Aorta (tissue), 5 donors: ENCODE measurements at regions not wholly inside any gene's neighbourhood (a gene's known extent, or its start where the extent isn't known, plus 50 kb on each side); places are given as distances from the start of the nearest gene placed in this dataset.
"Not testable (repeated sequence)": the region's sequence is repeated elsewhere in the genome, so short reads cannot be mapped to it uniquely, and the experiment has no call there.

Source experiments
- ATAC-seq: fragments of 200-7000 bp; cut with Tn5 transposase; one replicate; pipeline ENCODE4 v1.9.1; 2022; ENCODE audit warnings: moderate library complexity; ENCODE audit not compliant: low FRiP score
- DNase-seq, 2 donors: peaks; one replicate each; pipeline ENCODE4 v3.0.0-alpha.2; 2020
- H3K27ac ChIP-seq, 2 donors: one replicate each; pipeline ENCODE4 v1.5.1; 2013; ENCODE audit warnings: low read length in 2 of 2, mild to moderate bottlenecking in 2 of 2, moderate library complexity in 2 of 2, control low read depth in 1 of 2, inconsistent platforms in 1 of 2, low read depth in 1 of 2
- H3K27me3 ChIP-seq, 2 donors: one replicate each; pipeline ENCODE4 v1.6.1; 2013; ENCODE audit warnings: control low read depth in 1 of 2, low read length in 1 of 2, mild to moderate bottlenecking in 1 of 2, moderate library complexity in 1 of 2; ENCODE audit not compliant: insufficient read depth in 2 of 2, control insufficient read depth in 1 of 2
- H3K36me3 ChIP-seq, 2 donors: one replicate each; pipeline ENCODE4 v1.6.1; 2013; ENCODE audit warnings: control low read depth in 1 of 2, low read length in 1 of 2, mild to moderate bottlenecking in 1 of 2; ENCODE audit not compliant: insufficient read depth in 2 of 2, control insufficient read depth in 1 of 2
- H3K4me1 ChIP-seq, 2 donors: one replicate each; pipeline ENCODE4 v1.6.1; 2013; ENCODE audit warnings: low read length in 2 of 2, control low read depth in 1 of 2, mild to moderate bottlenecking in 1 of 2, moderate library complexity in 1 of 2; ENCODE audit not compliant: insufficient read depth in 2 of 2, control insufficient read depth in 1 of 2
- H3K4me3 ChIP-seq, 2 donors: one replicate each; pipeline ENCODE4 v1.5.1; 2013; ENCODE audit warnings: low read length in 2 of 2, control low read depth in 1 of 2, mild to moderate bottlenecking in 1 of 2
- H3K9me3 ChIP-seq: one replicate; pipeline ENCODE4 v1.6.1; 2013; ENCODE audit warnings: mild to moderate bottlenecking, low read length; ENCODE audit not compliant: control insufficient read depth
- WGBS, 2 donors: extraction: QIAGEN DNeasy Blood & Tissue Kit; methylation state at CpG; one replicate each; pipeline ENCODE4 v1.1.7; 2013; 5-methylcytosine and 5-hydroxymethylcytosine counted together
- intact Hi-C, 2 donors: fragments of 100-400 bp; cut with DNase I; formaldehyde crosslinking; loops; one replicate each; pipeline versions ENCODE4 v1.14.2 to v1.15.0; 2022
- donor health status: healthy with polysubstance abuse.
- donor health status: Bipolar disorder and iron deficiency.
- donor health status: DM: no; HTN: no; CAD: no.
- donor health status: DM: no; HTN: no; CAD: no.
- donor health status: DM: yes; HTN: yes; CAD: no.

DNA sequence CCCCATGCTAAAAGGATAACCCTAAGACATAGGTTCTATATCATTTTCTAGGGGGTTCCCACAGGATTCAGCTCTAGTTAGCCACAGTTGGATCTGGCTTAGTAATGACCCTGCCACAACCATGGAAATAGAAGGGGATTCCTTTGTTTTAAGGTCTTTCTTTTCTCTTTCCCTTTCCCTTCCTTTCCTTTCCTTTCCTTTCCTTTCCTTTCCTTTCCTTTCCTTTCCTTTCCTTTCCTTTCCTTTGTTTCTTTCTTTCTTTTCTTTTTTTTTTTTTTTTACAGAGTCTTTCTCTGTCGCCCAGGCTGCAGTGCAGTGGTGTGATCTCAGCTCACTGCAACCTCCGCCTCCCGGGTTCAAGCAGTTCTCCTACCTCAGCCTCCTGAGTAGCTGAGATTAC lies 173.9 kb downstream of the UQCRFS1 start:
- H3K9me3 ChIP-seq, DNase-seq, H3K36me3 ChIP-seq, ATAC-seq, H3K4me3 ChIP-seq, H3K27me3 ChIP-seq, intact Hi-C loops, H3K27ac ChIP-seq, H3K4me1 ChIP-seq: not testable (repeated sequence)
- WGBS, 2 donors: 81 to 84% methylated on average over 3 of the region's 3 CpGs

DNA sequence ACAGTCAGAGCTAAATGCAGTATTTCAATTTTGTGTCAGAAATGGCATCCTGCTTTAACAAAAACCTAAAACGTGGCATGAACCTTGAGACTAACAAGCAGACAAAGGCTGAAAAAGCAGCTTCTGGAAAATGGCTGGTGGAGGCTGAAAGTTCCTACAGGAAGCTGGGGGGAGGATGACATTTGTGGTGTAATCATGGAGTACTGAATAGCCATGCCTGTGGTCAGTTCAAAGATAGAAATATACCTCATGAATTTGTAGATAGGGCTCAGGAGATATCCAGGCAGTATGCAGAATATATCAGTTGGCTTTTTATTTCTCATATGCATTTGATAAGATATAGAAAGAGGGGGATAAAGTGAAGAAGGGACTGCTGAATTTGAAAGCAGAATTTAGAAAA lies 181.7 kb downstream of the UQCRFS1 start:
- Histone ChIP-seq H3K36me3 (no peaks in the 10 kb centered on the region), H3K9me3 (no peaks in the 10 kb centered on the region), H3K4me3 (no peak overlapping the region), H3K27me3 (no peaks in the 10 kb centered on the region), H3K27ac (no peak overlapping the region), H3K4me1 (no peaks in the 10 kb centered on the region)
- no peak for ATAC-seq
- no peak for DNase-seq
- intact Hi-C loops: no loop called here
- WGBS, 2 donors: 24 to 43% methylated on average over 1 of the region's 1 CpG

DNA sequence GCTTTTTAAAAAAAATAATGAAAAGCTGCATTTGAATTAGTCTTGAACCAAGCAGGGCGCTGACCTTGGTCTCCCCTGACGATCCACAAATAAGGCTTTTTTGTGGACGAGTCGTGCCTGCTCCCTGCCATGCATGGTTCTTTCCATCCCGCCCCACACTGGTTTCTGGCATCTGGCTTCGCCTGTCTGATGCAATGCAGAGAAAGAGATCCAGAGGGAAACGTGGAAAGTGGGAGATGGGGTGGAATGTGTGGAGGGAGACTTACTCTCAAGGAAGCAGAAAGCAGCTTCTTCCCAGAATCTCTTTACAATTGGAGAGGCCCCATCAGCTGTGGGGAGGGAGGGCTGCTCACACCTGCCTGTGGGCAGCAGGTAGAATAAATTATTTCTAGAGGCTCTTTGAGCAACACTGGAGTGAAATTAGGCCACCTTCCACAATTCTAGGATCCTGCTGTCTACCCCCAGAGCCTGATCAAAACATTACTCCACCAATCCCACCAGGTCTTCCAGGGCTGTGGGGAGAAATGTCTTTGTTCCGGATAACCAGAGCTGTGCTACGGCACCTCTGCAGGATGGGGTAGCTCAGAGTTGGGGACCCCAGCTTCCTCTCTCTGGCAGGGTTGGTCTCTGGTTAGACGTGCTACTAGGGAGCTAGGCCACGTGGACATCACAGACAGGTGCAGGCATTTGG lies 183.5 kb downstream of the UQCRFS1 start:
- Histone ChIP-seq H3K27me3 (no peaks in the 10 kb centered on the region), H3K4me3 (no peak overlapping the region), H3K36me3 (no peaks in the 10 kb centered on the region), H3K9me3 (no peaks in the 10 kb centered on the region), H3K4me1 (no peaks in the 10 kb centered on the region), H3K27ac (no peak overlapping the region)
- DNase-seq: no peak
- 74 to 82% methylated on average over 11 of the region's 11 CpGs for WGBS, 2 donors
- ATAC-seq: no peak
- intact Hi-C loops: no loop called here

DNA sequence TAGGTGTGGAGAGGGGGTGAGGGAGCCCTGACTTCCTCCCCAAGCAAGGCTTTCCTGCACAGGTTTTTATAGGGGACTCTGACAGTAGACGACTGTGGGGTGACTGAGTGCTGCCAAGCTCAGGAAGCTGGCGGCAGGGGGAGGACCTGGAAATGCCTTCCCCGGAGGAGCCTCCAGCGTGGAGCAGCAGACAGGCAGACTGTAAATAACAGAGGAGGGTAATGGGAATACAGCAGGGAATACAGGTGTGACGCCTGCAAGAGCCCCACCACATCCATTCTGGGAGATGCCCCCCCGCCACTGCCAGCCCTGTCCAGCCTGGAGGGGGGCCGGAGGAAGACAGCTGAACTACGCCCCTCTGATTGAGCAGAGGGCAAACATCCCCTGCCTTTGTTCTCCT lies 190.4 kb downstream of the UQCRFS1 start:
- 58 to 66% methylated on average over 7 to 8 of the region's 8 CpGs for WGBS, 2 donors
- Histone ChIP-seq H3K36me3 (no peaks in the 10 kb centered on the region), H3K27ac (no peak overlapping the region), H3K9me3 (no peaks in the 10 kb centered on the region), H3K4me1 (no peaks in the 10 kb centered on the region), H3K27me3 (no peaks in the 10 kb centered on the region), H3K4me3 (no peak overlapping the region)
- ATAC-seq (no peak), DNase-seq (peak in 1 of 2 donors; percentile 27)
- intact Hi-C loops: no loop called here

DNA sequence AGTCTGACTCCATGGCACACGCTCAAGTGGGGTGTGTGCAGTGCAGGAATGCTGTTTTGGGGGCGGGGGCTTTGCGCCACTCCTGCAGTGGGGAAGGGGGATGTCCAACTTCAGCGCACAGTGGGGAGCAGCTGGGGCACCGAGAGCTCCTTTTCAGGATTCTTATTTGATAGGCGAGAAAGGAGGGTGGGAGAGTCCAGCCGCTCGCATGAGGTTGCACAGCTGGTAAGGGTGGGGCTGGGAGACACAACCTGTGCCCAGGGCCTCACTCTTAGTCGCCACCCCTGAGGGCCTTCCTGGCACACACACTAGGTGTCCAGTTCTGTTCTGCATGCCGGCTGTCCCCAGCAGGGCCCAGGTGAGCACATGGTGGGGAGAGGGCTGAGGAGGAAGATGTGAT lies 190.8 kb downstream of the UQCRFS1 start:
- no peak overlapping the region for H3K27ac ChIP-seq
- H3K27me3 ChIP-seq: no peaks in the 10 kb centered on the region
- H3K36me3 ChIP-seq: no peaks in the 10 kb centered on the region
- no peak overlapping the region for H3K4me3 ChIP-seq
- DNase-seq: peak in 1 of 2 donors; percentile 38
- intact Hi-C loops: no loop called here
- no peaks in the 10 kb centered on the region for H3K9me3 ChIP-seq
- no peaks in the 10 kb centered on the region for H3K4me1 ChIP-seq
- 89 to 90% methylated on average over 10 of the region's 10 CpGs for WGBS, 2 donors
- no peak for ATAC-seq

DNA sequence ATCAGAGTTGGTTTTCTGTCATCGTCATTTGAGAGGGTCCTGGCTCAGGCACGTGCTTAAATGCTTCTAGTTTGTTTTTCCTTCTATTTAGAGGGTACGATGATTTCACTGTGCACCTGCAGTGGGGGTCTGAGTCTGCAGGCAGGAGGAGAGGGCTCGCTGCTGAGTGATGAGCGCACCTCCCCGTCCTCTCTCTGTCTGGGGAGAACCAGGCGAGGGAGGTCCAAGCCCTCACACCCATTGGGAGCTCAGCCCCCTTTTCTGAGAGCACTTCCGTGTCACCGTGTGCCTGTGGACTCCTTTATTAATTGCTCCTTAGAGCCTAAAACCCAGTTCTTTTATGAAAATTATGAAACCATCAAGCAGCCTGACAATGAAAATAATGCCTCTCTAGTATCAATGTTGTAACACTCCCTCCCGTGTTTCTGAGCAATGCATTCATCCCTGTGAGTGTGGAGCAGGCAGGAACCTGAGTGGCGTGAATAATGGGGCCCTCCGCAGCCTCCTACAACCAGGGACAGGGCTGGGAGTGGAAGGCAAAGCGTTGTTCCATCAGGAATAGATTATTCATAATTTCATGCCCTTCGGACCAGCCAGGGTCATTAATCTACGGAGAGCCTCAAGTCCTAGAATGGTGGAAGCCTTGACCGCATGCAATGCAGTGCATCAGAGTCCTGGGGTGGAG lies 191.6 kb downstream of the UQCRFS1 start:
- DNase-seq: no peak
- intact Hi-C loops: no loop called here
- Histone ChIP-seq H3K27me3 (no peaks in the 10 kb centered on the region), H3K27ac (no peak overlapping the region), H3K4me1 (no peaks in the 10 kb centered on the region), H3K9me3 (no peaks in the 10 kb centered on the region), H3K4me3 (no peak overlapping the region), H3K36me3 (no peaks in the 10 kb centered on the region)
- WGBS, 2 donors: 72 to 74% methylated on average over 16 of the region's 16 CpGs
- no peak for ATAC-seq

DNA sequence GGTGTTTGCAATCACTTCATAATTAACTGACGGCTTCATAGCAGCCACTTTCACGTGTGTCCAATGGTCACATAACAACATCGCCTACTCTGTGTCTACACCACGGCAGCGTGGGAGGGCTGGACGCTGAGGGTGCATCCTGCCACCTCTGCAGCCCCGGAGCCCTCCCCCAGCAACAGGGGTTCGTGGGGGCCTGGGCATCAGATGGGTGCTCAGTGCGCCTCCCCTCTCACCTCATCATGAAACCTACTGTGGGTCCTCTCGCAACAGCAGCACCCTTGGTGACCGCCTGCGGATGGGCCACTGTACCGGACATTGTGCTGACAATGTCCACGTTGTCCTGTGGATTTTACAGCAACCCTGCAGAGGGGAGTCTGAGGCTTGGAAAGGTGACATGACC lies 193.5 kb downstream of the UQCRFS1 start:
- no peaks in the 10 kb centered on the region for H3K27me3 ChIP-seq
- no peaks in the 10 kb centered on the region for H3K4me1 ChIP-seq
- intact Hi-C loops: no loop called here
- no peak overlapping the region for H3K27ac ChIP-seq
- H3K9me3 ChIP-seq: no peaks in the 10 kb centered on the region
- H3K36me3 ChIP-seq: no peaks in the 10 kb centered on the region
- WGBS, 2 donors: 89 to 92% methylated on average over 14 of the region's 14 CpGs
- no peak overlapping the region for H3K4me3 ChIP-seq
- peak in 1 of 2 donors; percentile 52 for DNase-seq
- ATAC-seq: no peak

DNA sequence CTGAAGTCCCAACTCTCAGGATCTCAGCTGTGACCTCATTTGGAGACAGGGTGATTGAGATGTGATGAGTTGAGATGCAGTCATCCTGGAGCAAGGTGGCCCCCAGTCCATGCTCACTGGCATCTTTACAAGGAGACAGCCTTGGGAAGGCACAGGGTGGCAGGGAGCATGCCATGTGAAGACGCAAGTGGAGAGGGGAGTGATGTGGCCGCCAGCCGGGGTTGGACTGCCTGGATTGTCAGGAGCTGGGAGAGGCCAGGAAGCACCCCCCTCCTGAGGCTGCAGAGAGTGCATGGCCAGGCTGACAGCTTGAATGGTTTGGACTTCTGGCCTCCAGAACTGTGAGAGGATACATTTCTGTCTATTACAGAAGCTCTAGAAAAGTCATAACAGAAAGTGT lies 194.4 kb downstream of the UQCRFS1 start:
- Histone ChIP-seq H3K27me3 (no peaks in the 10 kb centered on the region), H3K9me3 (no peaks in the 10 kb centered on the region), H3K36me3 (no peaks in the 10 kb centered on the region), H3K27ac (no peak overlapping the region), H3K4me3 (no peak overlapping the region), H3K4me1 (no peaks in the 10 kb centered on the region)
- no peak for ATAC-seq
- intact Hi-C loops: no loop called here
- peak in 1 of 2 donors; percentile 63 for DNase-seq
- 82 to 90% methylated on average over 3 of the region's 3 CpGs for whole genome bisulfite sequencing, 2 donors

DNA sequence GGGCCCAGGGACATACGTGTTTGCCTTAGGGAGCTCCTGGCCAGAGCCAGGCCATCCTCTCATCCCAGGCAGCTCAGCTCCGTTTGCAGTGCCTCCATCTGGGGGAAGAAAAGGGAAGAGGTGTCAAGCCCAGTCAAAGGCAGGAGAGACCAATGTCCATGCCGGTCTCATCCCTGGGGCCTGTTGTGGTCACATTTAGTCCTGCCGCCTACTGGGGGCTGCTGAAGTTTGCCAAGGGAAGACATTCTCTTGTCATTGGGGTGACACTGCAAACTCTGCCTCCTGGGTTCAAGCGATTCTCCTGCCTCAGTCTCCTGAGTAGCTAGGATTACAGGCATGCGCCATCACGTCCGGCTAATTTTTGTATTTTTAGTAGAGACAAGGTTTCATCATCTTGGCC lies 195.2 kb downstream of the UQCRFS1 start:
- Histone ChIP-seq H3K9me3 (no peaks in the 10 kb centered on the region), H3K4me1 (no peaks in the 10 kb centered on the region), H3K4me3 (no peak overlapping the region), H3K36me3 (no peaks in the 10 kb centered on the region), H3K27me3 (no peaks in the 10 kb centered on the region), H3K27ac (no peak overlapping the region)
- 77 to 80% methylated on average over 8 of the region's 8 CpGs for WGBS, 2 donors
- intact Hi-C loops: no loop called here
- DNase-seq (peak in 1 of 2 donors; percentile 62), ATAC-seq (no peak)
